ENCODE measurements at regions not wholly inside any gene's neighbourhood (a gene's known extent, or its start where the extent isn't known, plus 50 kb on each side); places are given as distances from the start of the nearest gene placed in this dataset.

- CTCF ChIA-PET, result no interaction called here
- POLR2A ChIA-PET, result interaction anchor here (2.6 kb wide), 1 partner anchor 52 kb away, joined by 19 read pairs; the partner anchor contains the start of gene ATF3
Measured at GRCh38 chr1:212556822-212557549, 51.6 kb upstream of the ATF3 start.

DNA sequence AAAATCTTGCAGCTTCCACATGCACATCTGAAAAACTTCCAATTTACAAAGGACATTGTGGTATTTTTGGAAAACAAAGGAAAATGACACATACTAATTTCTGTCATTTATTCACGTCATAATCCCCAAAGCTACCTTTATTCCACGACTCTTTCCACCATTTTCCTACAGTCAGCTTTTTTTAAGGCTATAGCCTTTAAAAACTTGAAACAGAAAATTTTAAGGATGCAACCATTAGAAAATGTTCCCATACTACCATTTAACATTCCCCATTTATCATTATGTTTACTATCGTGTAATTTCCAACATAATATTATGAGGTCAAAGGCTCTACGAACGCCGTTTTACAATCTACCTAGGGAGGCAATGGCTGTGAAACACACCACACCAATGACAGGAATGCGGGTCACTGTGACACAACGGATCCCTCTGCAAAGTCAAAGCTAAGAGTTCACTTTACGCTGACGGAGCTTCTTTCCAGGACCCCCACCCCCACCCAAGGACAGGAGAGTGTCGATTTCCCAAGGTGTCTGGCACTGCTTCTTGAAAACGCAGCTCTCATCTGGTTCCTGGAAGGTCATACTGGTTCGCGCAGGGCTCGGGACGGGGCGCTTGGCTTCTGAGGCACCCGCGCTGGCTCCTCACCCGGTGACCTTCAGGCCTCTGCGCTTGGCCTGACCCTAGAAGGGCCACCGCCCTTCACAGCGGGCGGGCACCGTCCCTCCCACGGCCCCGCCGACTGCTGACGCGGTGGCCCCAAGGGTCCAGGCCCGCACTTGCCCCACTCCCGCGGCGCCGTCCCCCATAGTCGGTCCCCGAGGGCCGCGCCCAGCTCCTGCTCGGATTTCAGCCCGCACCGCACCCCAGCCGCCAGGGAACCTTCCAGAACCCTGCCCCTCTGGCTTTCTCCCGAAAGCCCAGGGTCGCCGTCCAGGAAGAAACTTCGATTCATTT is 50.5 kb upstream of the ATF3 start:
- POLR2A ChIA-PET, result interaction anchor here (1.0 to 2.6 kb wide), 3 partner anchors 10 to 51 kb away, joined by 3 to 19 read pairs (median 5); partner anchors contain the start of gene ATF3
- CTCF ChIA-PET, result interaction anchor here (1.0 to 1.5 kb wide), 3 partner anchors 50 to 98 kb away, joined by 3 to 4 read pairs (median 3); partner anchors contain the start of gene ATF3

- CTCF ChIA-PET, result interaction anchor here (1.5 kb wide), 2 partner anchors 50 to 52 kb away, joined by 3 to 4 read pairs; partner anchors contain the start of gene ATF3
- POLR2A ChIA-PET, result interaction anchor here (1.0 to 2.6 kb wide), 3 partner anchors 9 to 50 kb away, joined by 3 to 19 read pairs (median 5); partner anchors contain the start of gene ATF3
Measured at GRCh38 chr1:212558693-212559480, 49.7 kb upstream of the ATF3 start.

All from activated CD8-positive, alpha-beta memory T cell treated with anti-CD3 and anti-CD28 coated beads for 36 hours (primary cell).